GM12874 (cell line): ENCODE measurements at regions not wholly inside any gene's neighbourhood (a gene's known extent, or its start where the extent isn't known, plus 50 kb on each side); places are given as distances from the start of the nearest gene placed in this dataset.

ENCODE experiments used
- TF ChIP-seq, protein P1 (sequence below): IDR thresholded peaks from 2 replicates; pipeline ENCODE4 v1.5.1; 2011; ENCODE audit warnings: low read depth, mild to moderate bottlenecking, control low read depth, low read length, moderate library complexity; ENCODE audit not compliant: insufficient read depth

- TF ChIP-seq, protein P1, sequence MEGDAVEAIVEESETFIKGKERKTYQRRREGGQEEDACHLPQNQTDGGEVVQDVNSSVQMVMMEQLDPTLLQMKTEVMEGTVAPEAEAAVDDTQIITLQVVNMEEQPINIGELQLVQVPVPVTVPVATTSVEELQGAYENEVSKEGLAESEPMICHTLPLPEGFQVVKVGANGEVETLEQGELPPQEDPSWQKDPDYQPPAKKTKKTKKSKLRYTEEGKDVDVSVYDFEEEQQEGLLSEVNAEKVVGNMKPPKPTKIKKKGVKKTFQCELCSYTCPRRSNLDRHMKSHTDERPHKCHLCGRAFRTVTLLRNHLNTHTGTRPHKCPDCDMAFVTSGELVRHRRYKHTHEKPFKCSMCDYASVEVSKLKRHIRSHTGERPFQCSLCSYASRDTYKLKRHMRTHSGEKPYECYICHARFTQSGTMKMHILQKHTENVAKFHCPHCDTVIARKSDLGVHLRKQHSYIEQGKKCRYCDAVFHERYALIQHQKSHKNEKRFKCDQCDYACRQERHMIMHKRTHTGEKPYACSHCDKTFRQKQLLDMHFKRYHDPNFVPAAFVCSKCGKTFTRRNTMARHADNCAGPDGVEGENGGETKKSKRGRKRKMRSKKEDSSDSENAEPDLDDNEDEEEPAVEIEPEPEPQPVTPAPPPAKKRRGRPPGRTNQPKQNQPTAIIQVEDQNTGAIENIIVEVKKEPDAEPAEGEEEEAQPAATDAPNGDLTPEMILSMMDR = no peak
These were observed 358.2 kb upstream of the KAZN start for GRCh38 chr1:14240265-14240664.

- TF ChIP-seq, protein P1 = no peak
These were observed 356.4 kb upstream of the KAZN start for GRCh38 chr1:14242123-14242522.

GRCh38 chr1:14242870-14243269 is 355.6 kb upstream of the KAZN start:
- TF ChIP-seq, protein P1 = no peak

- TF ChIP-seq, protein P1 = no peak
These were observed 352.5 kb upstream of the KAZN start for GRCh38 chr1:14245954-14246353.

DNA sequence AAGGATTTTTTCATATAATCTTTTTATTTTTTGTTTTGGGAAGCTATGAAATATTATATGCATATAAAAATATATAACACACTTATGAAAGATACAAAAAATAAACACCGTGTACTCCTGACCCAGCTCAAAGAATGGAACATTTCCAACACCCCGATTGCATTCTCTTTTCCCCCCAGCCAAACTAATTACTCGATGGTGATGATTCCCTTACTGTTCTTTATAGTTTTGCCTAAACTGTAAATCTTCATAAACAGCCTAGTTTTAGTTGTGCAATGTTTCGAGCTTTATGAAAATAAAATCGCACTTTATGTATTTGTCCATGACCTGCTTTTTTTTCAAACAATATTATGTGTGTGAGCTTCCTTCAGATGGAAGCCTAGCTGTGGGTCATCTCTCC is 352.0 kb upstream of the KAZN start:
- TF ChIP-seq, protein P1 = no peak

DNA sequence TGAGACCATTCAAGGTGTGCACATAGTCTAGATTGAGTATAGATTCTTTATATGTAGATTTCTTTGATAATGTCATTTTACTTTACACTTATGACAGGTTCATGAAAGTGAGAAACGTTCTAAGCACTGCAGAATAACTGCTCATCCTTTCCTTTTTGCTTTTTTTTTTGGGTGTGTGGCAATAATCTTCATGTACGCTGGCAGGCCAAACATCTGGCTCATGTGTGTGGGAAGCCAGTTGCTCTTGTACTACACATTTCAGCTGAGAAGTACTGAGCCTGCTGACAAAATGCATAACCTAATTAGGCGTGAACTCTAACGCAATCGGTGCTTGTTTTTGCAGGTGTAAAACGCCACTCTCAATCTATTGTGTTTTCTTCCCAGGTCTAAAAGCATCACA is 350.8 kb upstream of the KAZN start:
- TF ChIP-seq, protein P1 = no peak

DNA sequence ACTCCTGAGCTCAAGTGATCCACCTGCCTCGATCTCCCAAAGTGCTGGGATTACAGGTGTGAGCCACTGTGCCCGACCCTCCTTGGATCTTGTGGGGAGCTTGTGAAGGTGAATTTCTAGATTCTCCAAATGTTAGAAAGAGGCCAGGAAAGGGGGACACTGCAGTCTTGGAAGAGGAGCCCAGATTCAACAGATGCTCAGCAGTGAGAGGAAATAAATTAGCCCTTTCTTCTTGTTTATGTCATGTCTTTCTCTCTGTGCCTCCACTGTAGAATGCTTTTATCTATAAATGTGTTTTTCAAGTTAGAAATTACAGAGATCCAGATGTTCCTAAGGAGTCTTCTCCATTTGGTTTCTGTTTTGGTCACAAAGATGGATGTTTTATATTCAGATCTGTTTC is 346.6 kb upstream of the KAZN start:
- TF ChIP-seq, protein P1 = no peak

GRCh38 chr1:14253676-14254075 is 344.8 kb upstream of the KAZN start:
- TF ChIP-seq, protein P1 = no peak
